Ishikawa (cell line): ENCODE measurements at regions not wholly inside any gene's neighbourhood (a gene's known extent, or its start where the extent isn't known, plus 50 kb on each side); places are given as distances from the start of the nearest gene placed in this dataset.

ENCODE experiments used
- CEBPB ChIP-seq: IDR thresholded peaks from 2 replicates; pipeline ENCODE4 v1.6.1; 2012
- CREB1 ChIP-seq: IDR thresholded peaks from 2 replicates; pipeline ENCODE4 v1.6.1; 2012; ENCODE audit warnings: low read depth
- EGR1 ChIP-seq: IDR thresholded peaks from 2 replicates; pipeline ENCODE4 v1.6.1; 2012
- EP300 ChIP-seq: IDR thresholded peaks from 2 replicates; pipeline ENCODE4 v1.6.1; 2012; ENCODE audit warnings: borderline replicate concordance
- FOXM1 ChIP-seq: IDR thresholded peaks from 2 replicates; pipeline ENCODE4 v1.6.1; 2012; ENCODE audit warnings: low read depth, borderline replicate concordance
- NFIC ChIP-seq: IDR thresholded peaks from 2 replicates; pipeline ENCODE4 v1.6.1; 2012
- RAD21 ChIP-seq: IDR thresholded peaks from 2 replicates; pipeline ENCODE4 v1.6.1; 2012; ENCODE audit warnings: low read depth
- REST ChIP-seq: IDR thresholded peaks from 2 replicates; pipeline ENCODE4 v1.6.1; 2012; ENCODE audit warnings: low read depth, mild to moderate bottlenecking
- TAF1 ChIP-seq: IDR thresholded peaks from 2 replicates; pipeline ENCODE4 v1.6.1; 2012; ENCODE audit warnings: low read depth, mild to moderate bottlenecking
- TCF12 ChIP-seq: IDR thresholded peaks from 2 replicates; pipeline ENCODE4 v1.6.1; 2012; ENCODE audit warnings: low read depth
- TEAD4 ChIP-seq: IDR thresholded peaks from 2 replicates; pipeline ENCODE4 v1.6.1; 2012
- USF1 ChIP-seq: IDR thresholded peaks from 2 replicates; pipeline ENCODE4 v1.6.1; 2012
- YY1 ChIP-seq: IDR thresholded peaks from 2 replicates; pipeline ENCODE4 v1.6.1; 2012; ENCODE audit warnings: low read depth
- ZBTB7A ChIP-seq: IDR thresholded peaks from 2 replicates; pipeline ENCODE4 v1.6.1; 2012; ENCODE audit warnings: low read depth

- TF ChIP-seq CREB1: no peak
- no peak for TF ChIP-seq FOXM1
- no peak for TF ChIP-seq USF1
- no peak for TF ChIP-seq ZBTB7A
- TF ChIP-seq TAF1: no peak
- TF ChIP-seq RAD21: no peak
- no peak for TF ChIP-seq EGR1
- TF ChIP-seq REST: no peak
- TF ChIP-seq EP300: no peak
- no peak for TF ChIP-seq NFIC
These were observed 60.6 kb upstream of the C1orf21 start for GRCh38 chr1:184326278-184326677.

- TF ChIP-seq FOXM1 (no peak), ZBTB7A (no peak), TCF12 (no peak)
These were observed 57.4 kb upstream of the C1orf21 start for GRCh38 chr1:184329245-184329953.

GRCh38 chr1:184329962-184330868 lies 56.6 kb upstream of the C1orf21 start:
- no peak for TF ChIP-seq EP300
- TF ChIP-seq RAD21: no peak
- TF ChIP-seq YY1: no peak
- no peak for TF ChIP-seq ZBTB7A
- TF ChIP-seq FOXM1: no peak
- no peak for TF ChIP-seq EGR1
- TF ChIP-seq USF1: no peak
- TF ChIP-seq TAF1: no peak

GRCh38 chr1:184330875-184331274 lies 56.0 kb upstream of the C1orf21 start:
- TF ChIP-seq REST: no peak
- TF ChIP-seq FOXM1: no peak
- no peak for TF ChIP-seq RAD21
- no peak for TF ChIP-seq CREB1
- TF ChIP-seq TAF1: no peak
- no peak for TF ChIP-seq TEAD4
- TF ChIP-seq NFIC: no peak
- no peak for TF ChIP-seq ZBTB7A
- no peak for TF ChIP-seq EP300
- no peak for TF ChIP-seq CEBPB
- TF ChIP-seq TCF12: no peak
